CD8-positive, alpha-beta memory T cell (primary cell): ENCODE measurements at regions not wholly inside any gene's neighbourhood (a gene's known extent, or its start where the extent isn't known, plus 50 kb on each side); places are given as distances from the start of the nearest gene placed in this dataset.

ENCODE experiments used
- CTCF ChIA-PET: fragments of 350-600 bp; sonication (Branson Sonifier 250); formaldehyde crosslinking; loops from one replicate; lab custom pipeline; 2021; ENCODE audit warnings: antibody characterized with exemption; lab: Charles Lee
- POLR2A ChIA-PET: fragments of 350-600 bp; sonication (Branson Sonifier 250); formaldehyde crosslinking; loops from one replicate; lab custom pipeline; 2021; ENCODE audit warnings: antibody characterized with exemption; lab: Charles Lee
- DNase-seq, 5 donors: peaks; one replicate each; pipeline versions ENCODE4 v3.0.0 to v3.0.0-alpha.2; 2020 to 2022; ENCODE audit warnings: mixed read lengths in 1 of 5
- H3K27ac ChIP-seq: one replicate; pipeline ENCODE4 v1.7.0; 2013; ENCODE audit warnings: low read depth, mild to moderate bottlenecking, low read length, moderate library complexity
- H3K27me3 ChIP-seq: 2 replicates; pipeline ENCODE4 v1.7.0; 2013; ENCODE audit warnings: low read length, mild to moderate bottlenecking; ENCODE audit not compliant: insufficient read depth, poor library complexity, severe bottlenecking
- H3K36me3 ChIP-seq: 2 replicates; pipeline ENCODE4 v1.7.0; 2013; ENCODE audit warnings: mild to moderate bottlenecking, low read length, moderate library complexity; ENCODE audit not compliant: insufficient read depth
- H3K4me1 ChIP-seq: 2 replicates; pipeline ENCODE4 v1.7.0; 2013; ENCODE audit warnings: mild to moderate bottlenecking, low read length, moderate library complexity; ENCODE audit not compliant: insufficient read depth
- H3K4me3 ChIP-seq: 2 replicates; pipeline ENCODE4 v1.7.0; 2013; ENCODE audit warnings: mild to moderate bottlenecking, low read length
- H3K9me3 ChIP-seq: 2 replicates; pipeline ENCODE4 v1.7.0; 2013; ENCODE audit warnings: mild to moderate bottlenecking, low read length
- H3K27ac Mint-ChIP-seq, 8 donors: one replicate each; pipeline ENCODE4 v1.8.0; 2020 to 2021; ENCODE audit warnings: mixed read lengths in 8 of 8, mild to moderate bottlenecking in 6 of 8, inconsistent platforms in 3 of 8, moderate library complexity in 3 of 8
- H3K27me3 Mint-ChIP-seq, 2 donors: one replicate each; pipeline ENCODE4 v1.8.0; 2020 to 2021; ENCODE audit warnings: mixed read lengths in 2 of 2, mild to moderate bottlenecking in 1 of 2, moderate library complexity in 1 of 2
- H3K36me3 Mint-ChIP-seq, 3 donors: one replicate each; pipeline ENCODE4 v1.8.0; 2020 to 2021; ENCODE audit warnings: mixed read lengths in 3 of 3, inconsistent platforms in 1 of 3, mild to moderate bottlenecking in 1 of 3
- H3K4me1 Mint-ChIP-seq, 3 donors: one replicate each; pipeline ENCODE4 v1.8.0; 2020 to 2021; ENCODE audit warnings: mixed read lengths in 3 of 3, inconsistent platforms in 1 of 3, mild to moderate bottlenecking in 1 of 3
- H3K4me3 Mint-ChIP-seq, 7 donors: one replicate each; pipeline ENCODE4 v1.8.0; 2020 to 2021; ENCODE audit warnings: mixed read lengths in 7 of 7, mild to moderate bottlenecking in 6 of 7, moderate library complexity in 4 of 7, inconsistent platforms in 2 of 7
- H3K9me3 Mint-ChIP-seq, 5 donors: one replicate each; pipeline ENCODE4 v1.8.0; 2020 to 2022; ENCODE audit warnings: mixed read lengths in 5 of 5, mild to moderate bottlenecking in 3 of 5, moderate library complexity in 2 of 5, inconsistent platforms in 1 of 5

DNA sequence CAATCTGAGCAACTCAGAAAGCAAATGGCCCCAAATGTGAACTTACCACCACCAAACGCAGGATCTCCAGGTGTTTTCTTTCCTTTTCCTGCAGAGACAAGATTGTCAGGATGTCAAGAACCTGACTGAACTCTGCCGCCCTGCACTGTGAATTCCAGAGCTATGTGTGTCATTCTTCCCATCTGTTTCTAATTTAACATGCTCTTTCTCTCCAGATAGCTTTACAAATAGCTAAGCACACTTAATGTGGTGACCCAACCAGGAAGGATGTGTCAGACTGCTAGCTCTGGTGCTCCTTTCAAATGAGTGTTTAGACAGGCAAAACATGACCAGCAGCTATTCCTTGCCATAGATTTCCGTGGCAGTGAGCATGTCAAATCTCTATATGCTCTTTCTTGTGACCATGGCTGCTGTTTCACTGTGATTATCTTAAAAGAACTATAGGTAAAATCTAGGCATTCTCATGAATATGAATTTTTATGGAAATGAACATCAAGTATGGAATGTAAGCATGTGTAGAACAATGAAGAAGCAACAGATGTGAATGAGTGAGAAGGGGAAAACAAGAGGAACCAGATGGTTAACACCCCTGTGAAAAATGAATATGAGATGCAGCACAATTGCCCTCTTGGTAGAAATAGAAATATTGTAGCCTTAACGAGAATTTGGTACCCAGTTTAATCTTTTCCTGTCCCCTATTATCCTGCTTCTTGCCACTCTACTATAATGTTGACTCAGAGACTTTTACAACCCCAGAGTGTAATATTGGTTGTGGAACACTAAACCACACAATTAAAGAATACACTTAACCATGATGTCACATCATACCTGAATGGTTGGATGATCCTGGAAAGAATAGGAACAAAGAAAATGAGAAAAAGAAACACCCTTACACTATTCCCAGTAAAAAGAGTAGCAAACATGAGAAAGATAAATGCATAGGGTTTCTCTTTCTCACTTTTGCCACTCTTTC, 247.8 kb upstream of the DKK2 start:
- ChIA-PET CTCF (interaction anchor here (0.6 kb wide), 1 partner anchor 23 kb away, joined by 3 read pairs; no protein-coding TSS in a partner anchor), POLR2A (no interaction called here)
- Histone ChIP-seq H3K4me3 (no peak overlapping the region), H3K27ac (no peak overlapping the region), H3K9me3 (no peaks in the 10 kb centered on the region), H3K27me3 (no peaks in the 10 kb centered on the region), H3K36me3 (no peaks in the 10 kb centered on the region), H3K4me1 (no peaks in the 10 kb centered on the region)
- no peaks in the 10 kb centered on the region for H3K4me1 Mint-ChIP-seq
- H3K27ac Mint-ChIP-seq, result no peak overlapping the region
- H3K9me3 Mint-ChIP-seq, result peaks cover 0 to 3% (median 0%) of the 10 kb centered on the region in 5 donors
- no peaks in the 10 kb centered on the region for H3K36me3 Mint-ChIP-seq
- H3K4me3 Mint-ChIP-seq, result no peak overlapping the region
- DNase-seq, result no peak
- no peaks in the 10 kb centered on the region for H3K27me3 Mint-ChIP-seq

- no peak for DNase-seq
- ChIA-PET POLR2A (no interaction called here), CTCF (no interaction called here)
- Mint-ChIP-seq H3K27me3 (no peaks in the 10 kb centered on the region), H3K9me3 (peaks cover 0 to 3% (median 0%) of the 10 kb centered on the region in 5 donors), H3K4me3 (no peak overlapping the region), H3K4me1 (no peaks in the 10 kb centered on the region), H3K27ac (no peak overlapping the region), H3K36me3 (no peaks in the 10 kb centered on the region)
- Histone ChIP-seq H3K4me3 (no peak overlapping the region), H3K9me3 (no peaks in the 10 kb centered on the region), H3K4me1 (no peaks in the 10 kb centered on the region), H3K36me3 (no peaks in the 10 kb centered on the region), H3K27me3 (no peaks in the 10 kb centered on the region), H3K27ac (no peak overlapping the region)
These were observed 243.6 kb upstream of the DKK2 start for GRCh38 chr4:107279733-107280132.

DNA sequence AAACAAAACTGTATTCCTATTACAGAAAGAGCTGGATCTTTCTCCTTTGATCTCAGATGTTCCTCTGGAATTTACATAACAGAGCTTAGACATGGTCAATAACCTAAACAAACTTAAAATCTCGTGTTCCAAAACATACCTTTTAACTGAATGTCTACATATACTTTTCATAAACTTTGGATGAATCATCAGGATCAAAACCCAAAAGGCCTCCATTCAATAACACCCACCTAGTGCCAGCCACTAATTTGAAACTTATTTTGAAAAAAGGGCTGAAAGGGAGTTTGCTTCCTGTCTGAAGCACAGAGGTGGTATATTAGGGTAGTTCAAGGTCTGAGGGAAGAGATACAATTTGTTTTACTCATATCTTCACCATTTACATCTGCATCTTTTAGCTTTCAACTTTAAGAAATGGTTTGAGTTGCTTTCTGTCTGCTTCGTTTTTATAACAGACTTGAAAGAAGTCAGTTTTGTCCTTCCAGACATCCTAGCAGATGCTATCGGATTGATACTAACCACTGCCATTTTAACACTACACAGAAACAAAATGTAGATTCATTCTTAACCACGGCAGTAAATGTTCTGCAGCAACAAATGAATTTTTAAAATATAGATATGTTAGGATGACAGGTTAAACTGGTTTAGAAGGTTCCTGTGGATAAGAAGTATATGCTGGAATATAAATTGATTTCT, 242.8 kb upstream of the DKK2 start:
- Mint-ChIP-seq H3K9me3 (peaks cover 0 to 3% (median 0%) of the 10 kb centered on the region in 5 donors), H3K27me3 (no peaks in the 10 kb centered on the region), H3K36me3 (no peaks in the 10 kb centered on the region), H3K4me1 (no peaks in the 10 kb centered on the region), H3K27ac (no peak overlapping the region), H3K4me3 (no peak overlapping the region)
- H3K27ac ChIP-seq, result no peak overlapping the region
- CTCF ChIA-PET, result no interaction called here
- H3K4me3 ChIP-seq, result no peak overlapping the region
- POLR2A ChIA-PET, result no interaction called here
- H3K4me1 ChIP-seq, result no peaks in the 10 kb centered on the region
- no peak for DNase-seq
- H3K9me3 ChIP-seq, result no peaks in the 10 kb centered on the region
- no peaks in the 10 kb centered on the region for H3K27me3 ChIP-seq
- no peaks in the 10 kb centered on the region for H3K36me3 ChIP-seq

- no peaks in the 10 kb centered on the region for H3K4me1 ChIP-seq
- DNase-seq, result no peak
- POLR2A ChIA-PET, result no interaction called here
- Mint-ChIP-seq H3K27ac (no peak overlapping the region), H3K9me3 (peaks cover 0 to 6% (median 0%) of the 10 kb centered on the region in 5 donors), H3K4me1 (no peaks in the 10 kb centered on the region), H3K27me3 (peaks cover 0 to 3% of the 10 kb centered on the region in 2 donors), H3K36me3 (no peaks in the 10 kb centered on the region), H3K4me3 (no peak overlapping the region)
- H3K27ac ChIP-seq, result no peak overlapping the region
- H3K36me3 ChIP-seq, result no peaks in the 10 kb centered on the region
- H3K27me3 ChIP-seq, result no peaks in the 10 kb centered on the region
- CTCF ChIA-PET, result no interaction called here
- H3K4me3 ChIP-seq, result no peak overlapping the region
- no peaks in the 10 kb centered on the region for H3K9me3 ChIP-seq
These were observed 239.9 kb upstream of the DKK2 start for GRCh38 chr4:107276052-107276451.

DNA sequence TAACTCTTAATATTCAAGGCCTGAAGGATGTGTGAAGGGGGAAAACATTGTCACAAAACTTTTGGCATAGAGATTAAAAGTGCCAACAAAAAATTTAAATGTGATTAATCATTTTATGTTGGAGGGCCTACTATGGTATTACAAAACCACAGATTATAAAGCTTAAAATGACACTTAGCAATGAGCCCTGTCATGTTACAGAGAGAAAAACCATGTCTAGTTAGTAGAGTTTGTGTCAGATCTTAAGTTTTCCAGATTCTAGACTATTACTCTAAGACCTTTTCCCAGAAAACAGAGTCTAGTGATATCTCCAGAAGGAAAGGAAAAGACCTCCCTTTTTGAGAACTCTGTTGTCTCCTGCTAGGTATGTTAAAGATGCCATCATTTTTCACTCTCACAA, 239.1 kb upstream of the DKK2 start:
- Mint-ChIP-seq H3K9me3 (peaks cover 0 to 6% (median 0%) of the 10 kb centered on the region in 5 donors), H3K27me3 (peaks cover 0 to 3% of the 10 kb centered on the region in 2 donors), H3K4me1 (no peaks in the 10 kb centered on the region), H3K4me3 (no peak overlapping the region), H3K36me3 (no peaks in the 10 kb centered on the region), H3K27ac (no peak overlapping the region)
- no peaks in the 10 kb centered on the region for H3K36me3 ChIP-seq
- ChIA-PET CTCF (no interaction called here), POLR2A (no interaction called here)
- no peaks in the 10 kb centered on the region for H3K9me3 ChIP-seq
- H3K27ac ChIP-seq, result no peak overlapping the region
- H3K4me1 ChIP-seq, result no peaks in the 10 kb centered on the region
- H3K4me3 ChIP-seq, result no peak overlapping the region
- H3K27me3 ChIP-seq, result no peaks in the 10 kb centered on the region
- DNase-seq, result no peak

GRCh38 chr4:107270614-107271013, 234.5 kb upstream of the DKK2 start:
- ChIA-PET CTCF (no interaction called here), POLR2A (no interaction called here)
- H3K4me3 ChIP-seq, result no peak overlapping the region
- H3K4me1 Mint-ChIP-seq, result no peaks in the 10 kb centered on the region
- H3K36me3 ChIP-seq, result no peaks in the 10 kb centered on the region
- H3K36me3 Mint-ChIP-seq, result no peaks in the 10 kb centered on the region
- no peaks in the 10 kb centered on the region for H3K9me3 ChIP-seq
- no peak overlapping the region for H3K27ac Mint-ChIP-seq
- H3K27ac ChIP-seq, result no peak overlapping the region
- H3K4me3 Mint-ChIP-seq, result no peak overlapping the region
- no peak for DNase-seq
- no peaks in the 10 kb centered on the region for H3K4me1 ChIP-seq
- no peaks in the 10 kb centered on the region for H3K27me3 ChIP-seq
- H3K9me3 Mint-ChIP-seq, result peaks cover 0 to 5% (median 0%) of the 10 kb centered on the region in 5 donors
- peaks cover 0 to 3% of the 10 kb centered on the region in 2 donors for H3K27me3 Mint-ChIP-seq

- Histone ChIP-seq H3K4me3 (no peak overlapping the region), H3K27me3 (no peaks in the 10 kb centered on the region), H3K9me3 (no peaks in the 10 kb centered on the region), H3K36me3 (no peaks in the 10 kb centered on the region), H3K27ac (no peak overlapping the region), H3K4me1 (no peaks in the 10 kb centered on the region)
- H3K27me3 Mint-ChIP-seq, result peaks cover 0 to 3% of the 10 kb centered on the region in 2 donors
- DNase-seq, result peak in 1 of 5 donors; percentile 33
- H3K27ac Mint-ChIP-seq, result no peak overlapping the region
- CTCF ChIA-PET, result no interaction called here
- no peaks in the 10 kb centered on the region for H3K4me1 Mint-ChIP-seq
- H3K4me3 Mint-ChIP-seq, result no peak overlapping the region
- no peaks in the 10 kb centered on the region for H3K36me3 Mint-ChIP-seq
- H3K9me3 Mint-ChIP-seq, result peaks cover 0 to 5% (median 0%) of the 10 kb centered on the region in 5 donors
- POLR2A ChIA-PET, result no interaction called here
These were observed 233.1 kb upstream of the DKK2 start for GRCh38 chr4:107269175-107269574.

DNA sequence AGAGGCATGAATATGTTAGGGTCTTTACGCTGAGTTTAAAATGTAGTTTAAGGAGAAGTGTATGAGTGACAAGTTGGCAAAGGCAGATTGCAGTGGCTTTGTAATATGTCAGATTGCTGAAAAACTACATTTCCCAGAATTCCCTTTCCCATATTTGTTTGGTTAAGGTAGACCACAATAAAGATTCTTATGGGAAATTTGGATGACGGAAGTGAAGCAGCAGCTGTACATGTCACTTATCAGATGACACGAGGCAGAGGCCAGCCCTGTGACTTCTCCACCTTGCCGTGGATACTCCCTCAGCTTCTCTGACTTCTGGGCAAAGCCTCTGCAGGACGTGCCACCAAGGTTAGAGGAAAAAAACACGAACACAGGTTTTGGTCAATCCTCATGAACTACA, 229.7 kb upstream of the DKK2 start:
- H3K27ac Mint-ChIP-seq, result no peak overlapping the region
- no peaks in the 10 kb centered on the region for H3K4me1 Mint-ChIP-seq
- H3K36me3 Mint-ChIP-seq, result no peaks in the 10 kb centered on the region
- Histone ChIP-seq H3K36me3 (no peaks in the 10 kb centered on the region), H3K4me1 (no peaks in the 10 kb centered on the region), H3K4me3 (no peak overlapping the region), H3K27ac (no peak overlapping the region), H3K9me3 (no peaks in the 10 kb centered on the region), H3K27me3 (no peaks in the 10 kb centered on the region)
- H3K27me3 Mint-ChIP-seq, result no peaks in the 10 kb centered on the region
- H3K4me3 Mint-ChIP-seq, result no peak overlapping the region
- no peak for DNase-seq
- POLR2A ChIA-PET, result no interaction called here
- CTCF ChIA-PET, result no interaction called here
- peaks cover 0 to 7% (median 0%) of the 10 kb centered on the region in 5 donors for H3K9me3 Mint-ChIP-seq
